ENCODE measurements at regions not wholly inside any gene's neighbourhood (a gene's known extent, or its start where the extent isn't known, plus 50 kb on each side); places are given as distances from the start of the nearest gene placed in this dataset.
"Not testable (repeated sequence)": the region's sequence is repeated elsewhere in the genome, so short reads cannot be mapped to it uniquely, and the experiment has no call there.

DNA sequence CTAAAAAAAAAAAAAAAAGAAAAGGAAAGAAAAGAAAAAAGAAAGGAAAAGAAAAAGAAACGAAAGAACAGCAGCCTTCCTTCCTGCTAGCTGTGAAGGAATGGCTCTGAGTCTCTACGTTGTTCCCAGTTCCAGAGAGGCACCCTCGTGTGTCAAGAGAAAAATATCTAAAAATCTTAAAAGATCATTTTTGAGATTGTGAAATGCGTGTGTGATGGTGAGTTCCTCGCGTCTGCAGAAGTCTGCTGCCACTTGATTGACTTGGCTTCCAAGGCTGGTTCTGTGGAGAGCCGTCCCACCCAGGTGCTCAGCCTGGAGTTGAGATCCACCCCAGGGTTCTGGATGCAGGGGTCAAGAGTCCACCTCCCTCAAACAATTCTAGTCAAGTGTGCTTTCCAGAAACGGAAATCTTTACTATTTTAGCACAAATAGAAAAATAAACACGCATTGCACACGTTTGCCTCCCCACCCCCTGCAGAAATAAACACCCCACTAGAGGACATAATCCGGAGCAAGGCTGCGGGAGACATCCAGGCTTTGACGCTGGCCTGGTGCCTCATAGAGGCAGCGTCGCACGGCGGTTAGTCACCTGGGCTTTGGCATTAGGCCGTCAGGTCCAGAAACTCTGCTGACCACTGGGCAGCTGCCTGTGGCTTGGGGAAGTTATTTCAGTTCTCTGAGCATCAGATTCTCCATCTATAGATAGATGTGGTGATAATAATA is 265.4 kb downstream of the FAM43A start:
- no peak for DNase-seq (ENCODE audit: low spot score)

DNA sequence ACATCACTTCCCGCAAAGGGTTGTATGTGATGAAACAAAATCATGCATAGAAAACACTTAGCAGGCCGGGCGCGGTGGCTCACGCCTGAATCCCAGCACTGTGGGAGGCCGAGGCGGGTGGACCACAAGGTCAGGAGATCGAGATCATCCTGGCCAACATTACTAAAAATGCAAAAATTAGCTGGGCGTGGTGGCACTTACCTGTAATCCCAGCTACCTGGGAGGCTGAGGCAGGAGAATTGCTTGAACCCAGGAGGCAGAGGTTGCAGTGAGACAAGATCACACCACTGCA is 265.9 kb downstream of the FAM43A start:
- DNase-seq (ENCODE audit: low spot score) = not testable (repeated sequence)

DNA sequence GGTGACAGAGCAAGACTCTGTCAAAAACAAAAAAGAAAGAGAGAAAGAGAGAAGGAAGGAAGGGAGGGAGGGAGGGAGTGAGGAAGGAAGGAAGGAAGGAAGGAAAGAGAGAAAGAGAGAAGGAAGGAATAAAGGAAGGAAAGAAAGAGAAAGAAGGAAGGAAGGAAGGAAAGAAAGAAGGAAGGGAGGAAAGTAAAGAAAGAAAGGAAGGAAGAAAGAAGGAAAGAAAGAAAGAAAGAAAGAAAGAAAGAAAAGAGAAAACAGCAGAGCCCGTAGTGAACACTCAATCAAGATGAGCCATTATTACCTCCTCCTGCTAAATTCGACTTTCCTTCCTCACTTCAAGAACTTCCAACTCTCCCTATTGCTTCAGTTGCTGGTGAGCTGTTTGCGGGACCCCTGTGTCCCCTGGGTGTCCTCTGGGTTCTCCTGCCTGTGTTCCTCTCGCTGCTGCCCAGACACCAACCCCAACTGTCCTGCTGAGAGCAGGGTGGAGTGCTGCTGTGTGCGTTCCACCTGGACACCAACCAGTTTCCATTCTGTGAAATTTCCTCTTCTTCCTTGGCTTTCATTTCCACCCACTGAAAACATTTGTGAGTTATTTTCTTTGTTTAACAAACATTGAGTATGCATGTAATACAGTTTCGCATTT is 266.4 kb downstream of the FAM43A start:
- no peak for DNase-seq (ENCODE audit: low spot score)

DNA sequence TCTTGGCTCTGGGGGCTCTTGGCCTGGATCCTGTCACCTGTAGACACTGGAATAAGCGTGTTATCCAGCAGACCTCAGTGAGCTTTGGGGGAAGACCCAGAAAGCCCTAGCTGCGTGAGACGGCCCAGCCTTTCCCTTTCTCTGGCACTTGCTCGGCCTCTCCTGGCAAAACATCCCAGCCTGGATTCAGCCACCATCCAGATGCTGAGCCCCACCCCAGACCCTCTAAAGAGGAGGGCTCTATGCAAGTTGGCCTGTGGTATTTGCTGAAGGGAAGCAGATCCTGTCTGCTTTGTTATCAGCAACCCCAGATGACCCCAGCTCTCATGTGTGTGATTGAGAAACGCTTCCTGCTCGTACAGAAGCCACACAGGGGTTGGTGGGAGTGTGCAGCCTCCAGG is 267.2 kb downstream of the FAM43A start:
- DNase-seq (ENCODE audit: low spot score) = no peak

DNA sequence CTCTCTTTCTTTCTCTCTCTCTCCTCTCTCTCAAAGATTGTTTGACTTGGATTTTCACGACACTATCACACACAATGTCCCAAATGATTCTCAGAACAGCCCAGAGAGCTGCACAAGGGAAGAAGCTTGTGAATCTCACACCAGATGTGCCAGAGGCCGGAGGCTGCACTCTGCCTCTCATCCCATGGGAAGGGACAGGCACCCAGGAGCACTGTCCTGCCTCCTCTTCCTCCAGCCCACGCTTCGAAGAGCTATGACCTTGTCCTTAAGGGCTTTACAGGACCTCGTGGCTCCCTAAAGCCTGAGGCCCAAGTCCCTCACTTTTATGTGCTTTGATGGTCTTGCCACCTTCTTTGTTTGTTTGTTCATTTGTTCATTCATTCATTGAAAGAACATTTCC is 267.6 kb downstream of the FAM43A start:
- no peak for DNase-seq (ENCODE audit: low spot score)

DNA sequence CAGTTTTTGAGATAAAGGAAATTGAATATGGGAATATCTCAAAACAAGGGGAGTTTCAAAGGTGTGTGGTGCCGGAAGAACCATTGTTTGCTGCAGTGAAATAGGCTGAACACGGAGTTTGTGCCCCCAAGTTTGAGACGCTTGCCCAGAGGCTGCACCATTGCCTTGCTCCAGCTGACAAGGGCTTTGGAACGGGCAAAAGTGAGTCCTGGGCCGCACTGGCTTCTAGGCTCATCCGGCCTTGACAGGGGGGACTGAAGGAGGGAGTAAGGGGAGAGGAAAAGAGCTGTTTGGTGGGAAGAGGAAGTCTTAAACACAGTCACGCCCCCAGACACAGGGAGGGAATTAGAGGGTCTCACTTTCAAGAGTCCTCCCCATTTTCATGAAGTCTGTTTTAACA is 269.9 kb downstream of the FAM43A start:
- no peak for DNase-seq (ENCODE audit: low spot score)

DNA sequence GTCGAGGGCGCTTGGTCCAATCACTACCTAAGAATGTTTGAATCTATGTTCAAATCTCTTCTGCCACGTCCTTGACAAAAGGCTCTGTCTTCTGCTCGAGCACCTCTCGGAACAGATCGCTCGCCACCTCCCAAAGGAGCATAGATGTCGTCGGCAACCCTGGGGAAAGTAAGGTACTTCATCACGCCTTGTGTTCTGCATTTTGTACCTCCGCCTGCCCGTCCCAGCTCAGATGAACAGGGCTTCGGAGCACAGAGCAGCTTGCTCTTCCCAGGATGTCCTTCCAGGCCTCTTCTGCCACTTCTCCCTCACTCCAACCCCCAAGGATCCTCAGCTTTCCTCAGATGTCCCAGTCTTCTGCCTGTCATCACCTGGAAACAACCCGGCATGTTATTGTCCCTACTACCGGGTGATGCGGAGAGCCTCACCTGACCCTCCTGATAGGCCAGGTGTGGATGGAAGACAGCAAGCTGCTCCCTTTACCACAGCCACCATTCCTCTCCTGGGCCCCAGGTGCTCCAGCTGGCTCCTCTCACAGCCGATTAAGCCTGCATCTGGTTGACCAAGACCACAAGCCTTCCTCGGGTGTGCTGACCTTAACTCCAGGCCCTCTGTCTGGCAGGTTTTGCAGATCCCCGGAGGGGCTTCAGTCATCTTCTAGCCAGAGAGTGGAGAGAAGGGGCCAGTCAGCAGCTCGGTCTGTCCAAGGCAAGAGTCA is 270.5 kb downstream of the FAM43A start:
- no peak for DNase-seq (ENCODE audit: low spot score)

DNA sequence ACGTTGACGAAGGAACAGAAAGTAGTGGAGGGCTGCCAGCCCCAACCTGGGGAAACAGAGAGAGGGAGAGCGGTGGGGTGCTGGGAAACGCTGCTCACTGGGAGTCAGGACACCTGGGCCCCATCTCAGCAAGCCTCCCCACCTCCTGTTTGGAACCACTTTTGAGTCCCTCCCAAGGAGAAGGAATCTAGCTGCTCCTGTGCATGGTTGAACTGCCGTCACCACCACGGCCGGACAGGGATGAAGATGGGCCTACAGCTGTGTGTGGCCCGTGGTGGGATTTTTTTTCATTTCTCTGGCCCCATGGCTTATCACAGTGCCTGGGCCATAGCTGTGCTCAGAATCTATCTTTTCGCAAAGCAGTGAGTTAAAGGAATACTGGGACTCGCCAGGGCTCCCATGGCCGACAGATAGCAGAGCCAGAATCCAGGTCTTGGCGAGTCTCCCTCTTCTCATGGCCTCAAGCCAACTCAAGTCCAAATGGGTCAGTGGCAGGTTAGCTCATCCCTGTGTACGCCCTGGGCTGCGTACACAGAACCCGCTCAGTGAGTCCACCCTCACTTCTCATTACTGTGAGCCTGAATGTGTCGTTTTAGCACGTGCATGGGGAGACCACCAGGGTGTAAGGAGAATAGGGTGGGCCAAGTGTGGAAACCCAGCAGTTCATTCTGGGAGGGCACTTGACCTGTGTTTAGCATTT is 271.2 kb downstream of the FAM43A start:
- DNase-seq (ENCODE audit: low spot score) = no peak

DNA sequence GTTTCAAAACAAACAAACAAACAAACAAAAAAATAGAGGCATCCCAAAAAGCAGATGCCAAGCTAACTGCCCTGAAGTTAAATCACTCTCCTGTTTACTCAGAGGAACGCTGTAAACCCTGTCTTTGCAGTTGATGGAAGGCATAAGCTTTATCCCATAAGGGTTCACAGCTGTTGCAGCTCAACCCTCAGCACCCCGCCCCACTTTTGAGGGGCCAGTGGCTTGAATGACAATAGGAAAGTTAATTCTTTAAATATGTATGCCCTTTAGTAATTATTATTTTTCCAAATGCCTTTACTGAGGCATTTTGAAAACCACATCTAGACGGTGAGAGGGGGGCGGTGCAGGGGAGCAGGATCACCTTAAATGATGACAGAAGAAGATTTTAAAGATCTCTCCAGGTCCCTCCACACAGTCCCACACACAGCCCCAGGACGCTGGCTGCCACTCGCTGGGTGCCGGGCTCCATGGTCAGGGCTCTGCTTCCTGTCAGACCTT is 272.1 kb downstream of the FAM43A start:
- no peak for DNase-seq (ENCODE audit: low spot score)

DNA sequence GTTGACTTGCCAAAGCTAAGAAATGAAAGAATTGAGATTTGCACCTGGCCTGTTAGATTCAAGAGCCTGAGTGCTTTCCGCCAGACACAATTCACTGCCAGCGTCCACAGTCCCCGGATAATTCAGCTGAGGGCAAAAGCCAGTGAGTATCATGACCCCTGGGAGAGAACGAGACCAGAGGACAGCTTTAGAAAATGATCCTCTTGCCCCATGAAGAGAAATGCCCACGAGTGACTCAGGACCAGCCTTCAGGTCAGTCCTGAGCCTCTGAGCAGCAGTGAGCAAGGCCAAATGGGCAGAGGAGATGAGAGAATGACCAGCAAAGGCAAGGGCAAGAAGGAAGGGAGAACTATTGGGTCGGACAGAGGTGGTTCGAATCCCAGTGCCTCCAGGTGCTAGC is 273.5 kb downstream of the FAM43A start:
- no peak for DNase-seq (ENCODE audit: low spot score)

DNA sequence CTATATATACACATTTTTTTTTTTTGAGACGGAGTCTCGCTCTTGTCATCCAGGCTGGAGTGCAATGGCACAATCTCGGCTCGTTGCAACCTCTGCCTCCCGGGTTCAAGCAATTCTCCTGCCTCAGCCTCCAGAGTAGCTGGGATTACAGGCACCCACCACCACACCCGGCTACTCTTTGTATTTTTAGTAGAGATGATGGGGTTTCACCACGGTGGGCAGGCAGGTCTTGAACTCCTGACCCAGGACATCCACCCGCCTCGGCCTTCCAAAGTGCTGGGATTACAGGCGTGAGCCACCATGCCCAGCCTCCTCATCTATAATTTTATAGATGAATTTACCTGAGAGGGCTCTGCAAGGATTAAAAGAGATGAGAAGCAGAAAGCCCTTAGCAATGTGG is 274.0 kb downstream of the FAM43A start:
- not testable (repeated sequence) for DNase-seq (ENCODE audit: low spot score)

DNA sequence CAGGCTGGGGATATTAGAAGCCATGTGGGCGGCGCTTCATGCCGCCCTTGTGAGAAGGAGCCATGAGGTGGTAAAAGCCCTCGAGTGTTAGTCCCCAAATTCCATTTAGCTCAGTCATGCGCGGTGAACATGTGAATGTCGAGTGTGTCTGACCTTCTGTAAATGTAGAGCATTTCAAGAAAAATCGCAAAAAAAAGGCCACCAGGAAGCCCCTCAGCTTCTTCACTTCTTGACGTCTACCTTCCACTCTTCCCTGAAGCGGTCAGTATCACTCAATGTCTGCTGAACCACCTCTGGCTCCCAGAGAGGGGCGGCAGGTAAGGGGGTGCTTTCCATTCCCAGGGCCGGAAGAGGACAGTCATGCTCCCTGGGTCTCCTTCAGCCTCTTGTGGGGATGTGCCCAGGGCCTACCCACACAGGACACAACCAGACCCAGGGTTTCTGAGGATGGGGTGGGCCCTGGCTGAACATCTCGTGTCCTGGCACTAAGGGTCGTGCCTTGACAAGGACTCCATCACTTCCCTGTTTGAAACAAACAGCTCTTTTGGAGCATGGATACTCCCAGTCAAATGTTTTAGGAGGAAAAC is 274.9 kb downstream of the FAM43A start:
- no peak for DNase-seq (ENCODE audit: low spot score)

DNA sequence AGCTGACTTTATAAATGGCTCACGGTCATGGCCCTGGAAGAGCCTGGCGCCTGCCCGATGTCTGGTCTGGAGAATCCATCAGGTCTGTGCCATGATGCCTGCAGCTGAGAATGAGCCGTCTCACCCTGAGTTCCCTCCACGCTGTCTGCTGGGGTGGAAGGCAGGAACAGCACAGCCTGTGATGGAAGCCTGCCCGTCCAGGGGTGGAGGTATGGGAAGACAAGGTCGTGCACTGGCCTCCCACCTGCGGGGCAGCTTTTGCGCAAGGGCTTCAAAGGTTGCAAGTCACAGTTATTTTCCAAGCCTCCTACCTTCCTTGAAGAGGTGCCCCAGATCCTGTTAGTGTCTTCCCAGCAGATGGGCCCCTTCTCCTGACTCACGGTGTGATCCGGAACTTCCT is 275.5 kb downstream of the FAM43A start:
- DNase-seq (ENCODE audit: low spot score) = no peak

DNA sequence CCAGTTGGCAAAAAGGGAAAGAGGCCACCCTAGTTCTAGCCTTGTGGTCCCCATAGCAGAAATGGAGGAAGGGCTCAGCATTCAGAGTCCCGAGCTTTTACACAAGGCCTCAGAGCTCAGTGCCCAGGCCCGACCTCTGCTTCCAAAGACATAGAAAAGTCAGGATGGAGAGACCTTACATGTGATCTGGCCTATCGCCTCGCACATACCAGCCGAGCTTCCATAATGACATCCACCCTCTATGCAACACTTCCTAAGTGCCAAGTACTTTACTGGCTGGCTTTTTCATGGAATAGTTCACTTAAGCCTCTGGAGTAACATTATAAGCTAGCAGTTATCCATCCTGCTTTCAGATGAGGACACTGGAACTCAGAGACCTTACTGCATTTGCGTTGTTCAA is 275.9 kb downstream of the FAM43A start:
- DNase-seq (ENCODE audit: low spot score) = no peak

DNA sequence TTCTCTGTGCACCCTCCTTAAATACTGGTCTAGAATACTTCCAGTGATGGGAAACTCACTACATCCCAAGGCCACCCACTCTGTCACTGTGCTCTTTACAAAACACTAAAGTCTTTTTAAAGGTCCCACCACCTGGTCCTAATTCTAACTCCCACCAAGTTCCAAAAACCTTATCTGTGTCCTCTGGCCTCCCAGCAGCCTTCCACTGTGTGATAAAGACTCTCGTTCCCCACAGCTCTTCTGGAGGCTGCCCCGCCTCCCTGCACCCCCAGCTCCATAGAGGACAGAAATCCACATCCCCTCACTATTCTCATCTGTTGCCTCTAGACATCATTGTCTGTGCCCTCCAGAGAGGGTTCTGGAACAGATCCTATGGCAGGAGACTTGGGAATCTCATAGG is 276.4 kb downstream of the FAM43A start:
- no peak for DNase-seq (ENCODE audit: low spot score)

DNA sequence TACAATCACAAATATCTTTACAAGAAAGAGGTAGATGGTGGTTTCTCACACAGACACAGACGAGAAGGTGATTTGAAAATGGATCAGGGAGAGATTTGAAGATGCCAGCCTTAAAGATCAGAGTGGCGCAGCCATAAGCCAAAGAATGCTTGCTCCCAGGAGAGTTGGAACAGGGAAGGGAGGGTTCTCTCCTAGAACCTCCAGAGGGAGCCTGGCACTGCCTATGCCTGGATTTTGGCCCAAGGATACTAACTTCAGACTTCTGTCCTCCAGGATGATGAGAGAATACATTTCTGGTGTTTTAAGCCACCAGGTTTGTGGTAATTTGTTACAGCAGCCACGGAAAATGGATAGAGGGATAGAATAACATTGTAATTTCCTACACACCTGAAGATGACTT is 279.1 kb downstream of the FAM43A start:
- DNase-seq (ENCODE audit: low spot score) = no peak

DNA sequence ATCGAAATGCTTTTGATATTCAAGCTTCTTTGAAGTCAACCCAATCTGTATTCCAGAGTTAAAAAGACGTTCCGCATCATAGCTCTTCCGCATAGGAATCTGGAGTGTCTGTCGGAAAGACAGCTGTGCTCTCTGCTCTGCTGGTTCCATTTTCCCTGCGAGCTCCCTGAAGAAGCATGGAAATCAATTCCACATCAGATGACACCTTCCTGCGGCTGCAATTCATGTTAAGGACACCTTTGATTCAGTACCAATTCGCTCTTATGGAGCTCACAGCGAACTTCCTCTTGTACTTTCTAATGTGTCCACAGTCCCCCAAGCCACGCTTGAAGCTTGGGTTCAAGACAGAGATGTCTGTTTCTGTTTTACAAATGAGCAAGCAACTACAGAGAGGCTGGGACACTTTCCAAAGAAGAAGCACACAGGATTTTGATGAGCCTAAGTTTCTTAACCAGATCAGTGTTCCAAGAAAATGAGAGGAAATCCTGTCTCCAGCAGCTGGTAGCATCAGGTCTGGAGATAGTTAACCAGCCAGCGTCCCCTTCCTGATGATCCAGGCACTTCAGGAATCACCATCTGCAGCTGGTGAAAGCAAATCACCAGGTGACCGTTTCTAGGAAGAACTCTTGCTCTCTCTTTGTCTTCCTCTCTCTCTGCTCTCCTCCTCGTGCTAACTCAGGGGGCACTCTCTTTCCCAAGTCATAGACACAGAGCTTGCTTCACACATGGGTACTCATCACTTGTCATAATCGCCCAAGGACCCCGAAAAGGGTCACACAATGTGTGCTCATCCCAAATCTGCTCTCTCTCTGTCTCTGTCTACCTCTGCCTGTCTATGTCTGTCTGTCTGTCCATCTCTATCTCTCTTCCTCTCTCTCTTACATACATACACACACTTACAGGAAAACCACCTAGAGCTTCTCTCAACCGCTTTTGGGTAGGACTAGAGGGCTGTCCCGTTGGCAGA is 281.8 kb downstream of the FAM43A start:
- DNase-seq (ENCODE audit: low spot score) = no peak

DNA sequence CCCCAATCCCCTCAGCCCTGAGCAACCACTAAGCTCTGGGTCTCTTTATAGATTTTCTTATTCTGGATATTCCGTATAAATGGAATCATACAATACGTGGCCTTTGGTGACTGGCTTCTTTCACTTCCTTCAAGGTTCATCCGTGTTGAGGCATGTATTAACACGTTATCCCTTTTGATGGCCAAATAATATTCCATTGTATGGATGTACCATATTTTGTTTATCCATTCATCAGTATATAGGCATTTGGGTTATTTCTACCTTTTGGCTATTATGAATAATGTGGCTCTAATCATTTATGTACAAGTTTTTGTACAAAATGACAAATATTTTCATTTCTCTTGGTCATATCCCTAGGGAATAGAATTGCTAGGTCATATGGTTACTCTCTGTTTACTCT is 284.4 kb downstream of the FAM43A start:
- DNase-seq (ENCODE audit: low spot score) = no peak

DNA sequence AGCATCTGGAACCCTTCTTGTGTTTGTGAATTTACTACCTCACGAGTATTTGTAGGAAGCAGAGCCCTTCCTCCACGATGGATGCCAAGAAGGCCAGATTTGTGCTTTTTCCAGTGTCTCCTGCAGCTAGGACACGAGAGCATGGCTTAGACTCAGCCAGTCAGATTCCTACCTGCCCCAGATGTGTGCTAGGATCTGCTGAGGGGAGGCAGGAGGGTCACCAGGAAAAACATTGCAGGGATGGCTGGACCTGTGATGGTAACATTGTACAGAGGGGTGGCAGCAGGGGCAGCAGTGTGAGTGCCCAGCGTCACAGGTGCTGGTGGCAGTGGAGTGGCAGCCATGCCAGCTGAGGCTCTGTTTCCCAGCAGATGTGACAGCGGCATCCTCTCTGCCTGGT is 285.3 kb downstream of the FAM43A start:
- no peak for DNase-seq (ENCODE audit: low spot score)

DNA sequence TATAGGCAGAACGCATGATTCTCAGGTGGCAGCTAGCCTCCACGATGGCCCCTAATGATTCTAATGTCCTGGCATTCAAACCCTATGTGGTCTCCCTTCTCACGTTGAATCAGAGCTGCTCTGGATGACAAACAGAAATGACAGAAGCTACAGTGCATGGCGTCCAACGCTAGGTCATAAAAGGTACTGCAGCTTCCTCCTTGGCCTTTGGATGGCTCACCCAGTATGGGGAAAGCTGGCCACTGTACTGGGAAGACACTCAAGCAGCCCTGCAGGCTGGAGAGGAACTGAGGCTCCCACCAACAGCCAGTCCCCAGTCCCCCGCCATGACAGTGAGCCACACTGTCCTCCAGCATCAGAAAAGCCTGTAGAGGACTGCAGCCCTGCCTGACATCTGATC is 286.3 kb downstream of the FAM43A start:
- no peak for DNase-seq (ENCODE audit: low spot score)

DNA sequence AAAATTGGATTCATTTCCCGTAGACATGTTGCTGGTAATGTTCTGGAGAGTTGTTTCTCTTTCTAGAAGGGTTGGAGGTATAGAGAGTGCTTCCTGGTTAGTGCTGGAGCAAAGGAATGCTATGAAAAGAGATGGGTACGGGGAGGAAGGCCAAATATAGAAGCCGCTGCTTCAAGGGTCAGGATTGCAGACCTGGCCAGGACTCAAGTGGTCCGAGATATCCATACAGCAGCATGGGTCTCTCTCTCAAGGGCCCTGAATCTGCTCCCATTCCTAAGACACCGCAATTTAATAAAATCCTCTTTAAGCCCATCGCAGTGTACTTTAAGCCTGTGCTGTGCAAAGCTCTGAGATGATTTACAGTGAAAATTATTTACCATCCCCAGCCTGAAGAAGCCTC is 287.0 kb downstream of the FAM43A start:
- no peak for DNase-seq (ENCODE audit: low spot score)

All from CD4-positive, alpha-beta T cell treated with Interleukin-15 for 4 hours (primary cell).